HG03039 (cell line): ENCODE measurements at regions not wholly inside any gene's neighbourhood (a gene's known extent, or its start where the extent isn't known, plus 50 kb on each side); places are given as distances from the start of the nearest gene placed in this dataset.

ENCODE experiments used
- ATAC-seq: cut with Tn5 transposase; IDR thresholded peaks from one replicate; pipeline ENCODE4 v1.9.1; 2021; ENCODE audit warnings: mild to moderate bottlenecking, moderate library complexity; ENCODE audit not compliant: unreplicated experiment

GRCh38 chr3:31275038-31275572 lies 257.6 kb upstream of the STT3B start:
- ATAC-seq: no peak

GRCh38 chr3:31275583-31275982 lies 257.1 kb upstream of the STT3B start:
- ATAC-seq: no peak

- no peak for ATAC-seq
These were observed 255.1 kb upstream of the STT3B start for GRCh38 chr3:31277582-31277981.

- no peak for ATAC-seq
These were observed 254.2 kb upstream of the STT3B start for GRCh38 chr3:31278532-31278931.

- no peak for ATAC-seq
These were observed 247.9 kb upstream of the STT3B start for GRCh38 chr3:31284776-31285175.

- ATAC-seq: no peak
These were observed 246.8 kb upstream of the STT3B start for GRCh38 chr3:31285833-31286486.

GRCh38 chr3:31288224-31288623 lies 244.5 kb upstream of the STT3B start:
- ATAC-seq: no peak

GRCh38 chr3:31288641-31289100 lies 244.1 kb upstream of the STT3B start:
- ATAC-seq: no peak

- ATAC-seq: no peak
These were observed 243.1 kb upstream of the STT3B start for GRCh38 chr3:31289584-31289983.

GRCh38 chr3:31290046-31290445 lies 242.7 kb upstream of the STT3B start:
- no peak for ATAC-seq

GRCh38 chr3:31291818-31292217 lies 240.9 kb upstream of the STT3B start:
- no peak for ATAC-seq

- ATAC-seq: no peak
These were observed 238.1 kb upstream of the STT3B start for GRCh38 chr3:31294430-31295149.

- no peak for ATAC-seq
These were observed 237.5 kb upstream of the STT3B start for GRCh38 chr3:31295150-31295765.

GRCh38 chr3:31297726-31298298 lies 234.9 kb upstream of the STT3B start:
- no peak for ATAC-seq

- no peak for ATAC-seq
These were observed 232.0 kb upstream of the STT3B start for GRCh38 chr3:31300456-31301443.

- ATAC-seq: no peak
These were observed 230.4 kb upstream of the STT3B start for GRCh38 chr3:31302343-31302742.

- ATAC-seq: no peak
These were observed 227.4 kb upstream of the STT3B start for GRCh38 chr3:31305340-31305739.

- no peak for ATAC-seq
These were observed 225.5 kb upstream of the STT3B start for GRCh38 chr3:31307131-31307785.

GRCh38 chr3:31311559-31311958 lies 221.2 kb upstream of the STT3B start:
- no peak for ATAC-seq

- ATAC-seq: no peak
These were observed 220.3 kb upstream of the STT3B start for GRCh38 chr3:31312400-31312799.
